ENCODE measurements at regions not wholly inside any gene's neighbourhood (a gene's known extent, or its start where the extent isn't known, plus 50 kb on each side); places are given as distances from the start of the nearest gene placed in this dataset.

- no peak for DNase-seq (ENCODE audit: low spot score)
- TF ChIP-seq CTCF (IDR thresholded peaks at IDR 0.05; ENCODE audit: borderline replicate concordance, control extremely low read depth, extremely low read depth, insufficient read depth, missing control alignments) = no peak
- in situ Hi-C loops (cut with MboI; ENCODE audit: low sequenced_read_pairs, unreplicated experiment) = no loop called here
These were observed 108.4 kb upstream of the SDK1 start for GRCh38 chr7:3192669-3193068.

- in situ Hi-C loops (cut with MboI; ENCODE audit: low sequenced_read_pairs, unreplicated experiment) = no loop called here
- no peak for DNase-seq (ENCODE audit: low spot score)
- TF ChIP-seq CTCF (IDR thresholded peaks at IDR 0.05; ENCODE audit: borderline replicate concordance, control extremely low read depth, extremely low read depth, insufficient read depth, missing control alignments) = no peak
These were observed 107.5 kb upstream of the SDK1 start for GRCh38 chr7:3193379-3194120.

GRCh38 chr7:3194501-3195141 lies 106.4 kb upstream of the SDK1 start:
- in situ Hi-C loops (cut with MboI; ENCODE audit: low sequenced_read_pairs, unreplicated experiment) = no loop called here
- no peak for DNase-seq (ENCODE audit: low spot score)
- no peak for TF ChIP-seq CTCF (IDR thresholded peaks at IDR 0.05; ENCODE audit: borderline replicate concordance, control extremely low read depth, extremely low read depth, insufficient read depth, missing control alignments)

GRCh38 chr7:3195160-3195559 lies 105.9 kb upstream of the SDK1 start:
- no peak for TF ChIP-seq CTCF (IDR thresholded peaks at IDR 0.05; ENCODE audit: borderline replicate concordance, control extremely low read depth, extremely low read depth, insufficient read depth, missing control alignments)
- DNase-seq (ENCODE audit: low spot score) = no peak
- in situ Hi-C loops (cut with MboI; ENCODE audit: low sequenced_read_pairs, unreplicated experiment) = no loop called here

GRCh38 chr7:3196629-3197400 lies 104.2 kb upstream of the SDK1 start:
- DNase-seq (ENCODE audit: low spot score) = no peak
- in situ Hi-C loops (cut with MboI; ENCODE audit: low sequenced_read_pairs, unreplicated experiment) = no loop called here
- no peak for TF ChIP-seq CTCF (IDR thresholded peaks at IDR 0.05; ENCODE audit: borderline replicate concordance, control extremely low read depth, extremely low read depth, insufficient read depth, missing control alignments)

GRCh38 chr7:3197567-3198213 lies 103.4 kb upstream of the SDK1 start:
- TF ChIP-seq CTCF (IDR thresholded peaks at IDR 0.05; ENCODE audit: borderline replicate concordance, control extremely low read depth, extremely low read depth, insufficient read depth, missing control alignments) = no peak
- no peak for DNase-seq (ENCODE audit: low spot score)
- in situ Hi-C loops (cut with MboI; ENCODE audit: low sequenced_read_pairs, unreplicated experiment) = no loop called here

All from GM13976 (cell line).